ENCODE measurements at regions not wholly inside any gene's neighbourhood (a gene's known extent, or its start where the extent isn't known, plus 50 kb on each side); places are given as distances from the start of the nearest gene placed in this dataset.

GRCh38 chr11:45432100-45432499, 146.0 kb upstream of the SYT13 start (continued):
- no peak for TF ChIP-seq TOX (CRISPR knock-in tag; IDR thresholded peaks at IDR 0.05; ENCODE audit: borderline replicate concordance)
- no peak for TF ChIP-seq PPARA (CRISPR knock-in tag; IDR thresholded peaks at IDR 0.05; ENCODE audit: borderline replicate concordance)
- TF ChIP-seq ESRRG (CRISPR knock-in tag; IDR thresholded peaks at IDR 0.05) = no peak
- TF ChIP-seq ZFP30 (CRISPR knock-in tag; IDR thresholded peaks at IDR 0.05) = no peak
- no peak for TF ChIP-seq BACH2 (CRISPR knock-in tag; IDR thresholded peaks at IDR 0.05; ENCODE audit: borderline replicate concordance)

GRCh38 chr11:45431046-45432018, 145.2 kb upstream of the SYT13 start:
- ATAC-seq = no peak
- no peak for TF ChIP-seq ESRRG (CRISPR knock-in tag; IDR thresholded peaks at IDR 0.05)
- no peak for TF ChIP-seq OSR1 (CRISPR knock-in tag; IDR thresholded peaks at IDR 0.05)
- TF ChIP-seq TOX (CRISPR knock-in tag; IDR thresholded peaks at IDR 0.05; ENCODE audit: borderline replicate concordance) = no peak
- no peak for TF ChIP-seq BACH2 (CRISPR knock-in tag; IDR thresholded peaks at IDR 0.05; ENCODE audit: borderline replicate concordance)
- no peak for TF ChIP-seq ISL1 (CRISPR knock-in tag; IDR thresholded peaks at IDR 0.05)
- no peak for TF ChIP-seq ZNF70 (CRISPR knock-in tag; IDR thresholded peaks at IDR 0.05)
- no peak for TF ChIP-seq CSRNP3 (CRISPR knock-in tag; IDR thresholded peaks at IDR 0.05)
- TF ChIP-seq GLIS3 (CRISPR knock-in tag; IDR thresholded peaks at IDR 0.05) = no peak

GRCh38 chr11:45430361-45430760, 144.2 kb upstream of the SYT13 start:
- ATAC-seq = no peak
- no peak for TF ChIP-seq ESRRG (CRISPR knock-in tag; IDR thresholded peaks at IDR 0.05)
- TF ChIP-seq ARNTL (CRISPR knock-in tag; IDR thresholded peaks at IDR 0.05; ENCODE audit: borderline replicate concordance, low read depth) = no peak
- no peak for TF ChIP-seq PPARA (CRISPR knock-in tag; IDR thresholded peaks at IDR 0.05; ENCODE audit: borderline replicate concordance)
- TF ChIP-seq TOX (CRISPR knock-in tag; IDR thresholded peaks at IDR 0.05; ENCODE audit: borderline replicate concordance) = no peak
- no peak for TF ChIP-seq SNAI2 (CRISPR knock-in tag; IDR thresholded peaks at IDR 0.05)
- TF ChIP-seq ZFP30 (CRISPR knock-in tag; IDR thresholded peaks at IDR 0.05) = no peak
- no peak for TF ChIP-seq ZFP3 (CRISPR knock-in tag; IDR thresholded peaks at IDR 0.05)
- no peak for TF ChIP-seq OSR1 (CRISPR knock-in tag; IDR thresholded peaks at IDR 0.05)

GRCh38 chr11:45429719-45430118, 143.6 kb upstream of the SYT13 start:
- ATAC-seq = no peak
- TF ChIP-seq GLIS3 (CRISPR knock-in tag; IDR thresholded peaks at IDR 0.05) (no peak), OSR1 (CRISPR knock-in tag; IDR thresholded peaks at IDR 0.05) (no peak), PPARA (CRISPR knock-in tag; IDR thresholded peaks at IDR 0.05; ENCODE audit: borderline replicate concordance) (no peak), ZFP30 (CRISPR knock-in tag; IDR thresholded peaks at IDR 0.05) (no peak), TCF4 (CRISPR knock-in tag; IDR thresholded peaks at IDR 0.05; ENCODE audit: borderline replicate concordance) (no peak), ZNF565 (CRISPR knock-in tag; conservative IDR thresholded peaks at IDR 0.05; ENCODE audit: low read depth) (no peak), ZNF70 (CRISPR knock-in tag; IDR thresholded peaks at IDR 0.05) (no peak), TSHZ2 (CRISPR knock-in tag; IDR thresholded peaks at IDR 0.05) (no peak), ESRRG (CRISPR knock-in tag; IDR thresholded peaks at IDR 0.05) (no peak), ZFP3 (CRISPR knock-in tag; IDR thresholded peaks at IDR 0.05) (no peak), CSRNP3 (CRISPR knock-in tag; IDR thresholded peaks at IDR 0.05) (no peak), PATZ1 (CRISPR knock-in tag; IDR thresholded peaks at IDR 0.05; ENCODE audit: borderline replicate concordance) (no peak), CSDC2 (CRISPR knock-in tag; IDR thresholded peaks at IDR 0.05) (no peak), ISL1 (CRISPR knock-in tag; IDR thresholded peaks at IDR 0.05) (no peak)
